WTC11 (cell line): ENCODE measurements at regions not wholly inside any gene's neighbourhood (a gene's known extent, or its start where the extent isn't known, plus 50 kb on each side); places are given as distances from the start of the nearest gene placed in this dataset.

ENCODE experiments used
- ATAC-seq: fragments of 200-7000 bp; cut with Tn5 transposase; 2 replicates; pipeline ENCODE4 v1.10.0; 2021; ENCODE audit warnings: mild to moderate bottlenecking, moderate library complexity
- CTCF ChIA-PET: fragments of 300-600 bp; sonication (Branson Sonifier 250); formaldehyde crosslinking; loops from one replicate; lab custom pipeline; 2021; ENCODE audit warnings: antibody characterized with exemption; lab: Charles Lee
- POLR2A ChIA-PET: fragments of 350-600 bp; sonication (Branson Sonifier 250); formaldehyde crosslinking; loops from one replicate; lab custom pipeline; 2021; ENCODE audit warnings: antibody characterized with exemption; lab: Charles Lee
- DNase-seq: peaks from one replicate; pipeline ENCODE4 v3.0.0; 2021; ENCODE audit warnings: low spot score
- H3K27ac Mint-ChIP-seq: 2 replicates; pipeline ENCODE4 v1.8.0; 2021; ENCODE audit warnings: mixed read lengths
- H3K27me3 Mint-ChIP-seq: 2 replicates; pipeline ENCODE4 v1.8.0; 2021; ENCODE audit warnings: low read depth, mild to moderate bottlenecking, moderate library complexity, mixed read lengths
- H3K36me3 Mint-ChIP-seq: 2 replicates; pipeline ENCODE4 v1.8.0; 2021; ENCODE audit warnings: mixed read lengths
- H3K4me1 Mint-ChIP-seq: 2 replicates; pipeline ENCODE4 v1.8.0; 2022; ENCODE audit warnings: mixed read lengths
- H3K4me3 Mint-ChIP-seq: 2 replicates; pipeline ENCODE4 v1.8.0; 2021; ENCODE audit warnings: mild to moderate bottlenecking, moderate library complexity, mixed read lengths
- H3K9me3 Mint-ChIP-seq: 2 replicates; pipeline ENCODE4 v1.8.0; 2021; ENCODE audit warnings: mixed read lengths
- AFF4 ChIP-seq: sonication (generic); formaldehyde crosslinking; IDR thresholded peaks from 2 replicates; pipeline ENCODE4 v1.8.1; 2023; ENCODE audit warnings: mild to moderate bottlenecking, missing genetic modification reagents, borderline replicate concordance
- ERG ChIP-seq: fragments of 250-450 bp; sonication (Bioruptor Pico); IDR thresholded peaks from 2 replicates; pipeline ENCODE4 v1.8.0; 2021; ENCODE audit warnings: mild to moderate bottlenecking
- ETV6 ChIP-seq: sonication (generic); formaldehyde crosslinking; IDR thresholded peaks from 2 replicates; pipeline ENCODE4 v1.8.1; 2022; ENCODE audit warnings: mild to moderate bottlenecking, missing genetic modification reagents
- GTF2I ChIP-seq: fragments of 250-450 bp; sonication (Bioruptor Pico); conservative IDR thresholded peaks from 2 replicates; pipeline ENCODE4 v1.4.0; 2021; ENCODE audit warnings: mild to moderate bottlenecking
- JUN ChIP-seq: sonication (generic); formaldehyde crosslinking; IDR thresholded peaks from 2 replicates; pipeline ENCODE4 v1.8.0; 2023; ENCODE audit warnings: mild to moderate bottlenecking, missing genetic modification reagents
- NFATC4 ChIP-seq: fragments of 250-450 bp; sonication (Bioruptor Pico); IDR thresholded peaks from 2 replicates; pipeline ENCODE4 v1.9.0; 2021; ENCODE audit warnings: mild to moderate bottlenecking
- NR3C1 ChIP-seq: sonication (generic); formaldehyde crosslinking; conservative IDR thresholded peaks from 2 replicates; pipeline ENCODE4 v1.8.1; 2023; ENCODE audit warnings: low read depth, mild to moderate bottlenecking, missing genetic modification reagents
- USF1 ChIP-seq: sonication (generic); formaldehyde crosslinking; IDR thresholded peaks from 2 replicates; pipeline ENCODE4 v1.8.0; 2022; ENCODE audit warnings: mild to moderate bottlenecking, missing genetic modification reagents
- ZBTB21 ChIP-seq: sonication (generic); formaldehyde crosslinking; IDR thresholded peaks from 2 replicates; pipeline ENCODE4 v1.8.1; 2023; ENCODE audit warnings: mild to moderate bottlenecking, missing genetic modification reagents, borderline replicate concordance
- ZBTB43 ChIP-seq: sonication (generic); formaldehyde crosslinking; IDR thresholded peaks from 2 replicates; pipeline ENCODE4 v1.8.1; 2023; ENCODE audit warnings: mild to moderate bottlenecking, missing genetic modification reagents
- ZMAT4 ChIP-seq: fragments of 250-450 bp; sonication (Bioruptor Pico); IDR thresholded peaks from 2 replicates; pipeline ENCODE4 v1.9.0; 2021; ENCODE audit warnings: mild to moderate bottlenecking
- ZNF138 ChIP-seq: sonication (generic); formaldehyde crosslinking; conservative IDR thresholded peaks from 2 replicates; pipeline ENCODE4 v1.8.1; 2022; ENCODE audit warnings: mild to moderate bottlenecking, moderate library complexity, missing genetic modification reagents
- ZNF219 ChIP-seq: sonication (generic); formaldehyde crosslinking; IDR thresholded peaks from 2 replicates; pipeline ENCODE4 v1.8.0; 2023; ENCODE audit warnings: missing genetic modification reagents, mild to moderate bottlenecking, borderline replicate concordance
- ZNF232 ChIP-seq: sonication (generic); formaldehyde crosslinking; IDR thresholded peaks from 2 replicates; pipeline ENCODE4 v1.8.0; 2022; ENCODE audit warnings: mild to moderate bottlenecking, missing genetic modification reagents
- ZNF416 ChIP-seq: fragments of 250-450 bp; sonication (Bioruptor Pico); IDR thresholded peaks from 2 replicates; pipeline ENCODE4 v1.9.0; 2021; ENCODE audit warnings: mild to moderate bottlenecking, inconsistent platforms
- ZNF532 ChIP-seq: fragments of 250-450 bp; sonication (Bioruptor Pico); IDR thresholded peaks from 2 replicates; pipeline ENCODE4 v1.9.0; 2021; ENCODE audit warnings: mild to moderate bottlenecking, borderline replicate concordance
- ZNF671 ChIP-seq: fragments of 250-450 bp; sonication (Bioruptor Pico); IDR thresholded peaks from 2 replicates; pipeline ENCODE4 v1.8.0; 2021; ENCODE audit warnings: mild to moderate bottlenecking
- TF ChIP-seq, protein P1 (sequence below): fragments of 250-450 bp; sonication (Bioruptor Pico); IDR thresholded peaks from 2 replicates; pipeline ENCODE4 v2.1.2; 2022; ENCODE audit warnings: mild to moderate bottlenecking, moderate library complexity
- TF ChIP-seq, protein P2 (sequence below): fragments of 200-600 bp; IDR thresholded peaks from 2 replicates; pipeline ENCODE4 v1.8.0; 2022; ENCODE audit warnings: antibody characterized with exemption

DNA sequence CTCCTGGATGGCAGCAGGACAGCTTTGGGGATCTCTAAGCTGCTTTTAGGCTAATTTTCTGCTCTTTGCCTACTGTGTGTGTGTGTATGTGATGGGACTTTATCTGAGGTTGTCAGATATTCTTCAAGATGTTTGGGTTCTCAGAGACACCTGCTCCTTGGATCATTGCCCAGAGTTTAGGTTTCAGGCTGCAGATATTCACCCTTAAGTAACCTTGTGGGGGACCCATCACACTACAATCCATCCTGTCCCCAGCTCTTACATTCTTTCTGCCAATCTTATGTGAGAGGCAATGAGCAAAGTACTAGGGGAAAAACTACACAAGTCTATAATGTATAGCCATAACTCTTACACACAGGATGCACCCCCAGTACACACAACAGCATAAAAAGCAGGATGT is 263.0 kb upstream of the ZWINT start (continued):
- no peak for TF ChIP-seq ZNF671
- TF ChIP-seq, protein P1, sequence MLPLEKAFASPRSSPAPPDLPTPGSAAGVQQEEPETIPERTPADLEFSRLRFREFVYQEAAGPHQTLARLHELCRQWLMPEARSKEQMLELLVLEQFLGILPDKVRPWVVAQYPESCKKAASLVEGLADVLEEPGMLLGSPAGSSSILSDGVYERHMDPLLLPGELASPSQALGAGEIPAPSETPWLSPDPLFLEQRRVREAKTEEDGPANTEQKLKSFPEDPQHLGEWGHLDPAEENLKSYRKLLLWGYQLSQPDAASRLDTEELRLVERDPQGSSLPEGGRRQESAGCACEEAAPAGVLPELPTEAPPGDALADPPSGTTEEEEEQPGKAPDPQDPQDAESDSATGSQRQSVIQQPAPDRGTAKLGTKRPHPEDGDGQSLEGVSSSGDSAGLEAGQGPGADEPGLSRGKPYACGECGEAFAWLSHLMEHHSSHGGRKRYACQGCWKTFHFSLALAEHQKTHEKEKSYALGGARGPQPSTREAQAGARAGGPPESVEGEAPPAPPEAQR, result no peak
- TF ChIP-seq USF1, result no peak
- no peak for TF ChIP-seq ZBTB21 (CRISPR knock-in tag)
- TF ChIP-seq NFATC4 (CRISPR knock-in tag), result no peak
- no peak for TF ChIP-seq ZNF416 (CRISPR knock-in tag)
- TF ChIP-seq JUN (CRISPR knock-in tag), result no peak
- no peak for TF ChIP-seq ZNF138 (CRISPR knock-in tag)
- TF ChIP-seq ERG, result no peak
- TF ChIP-seq, all 79 proteins: peak for 0

DNA sequence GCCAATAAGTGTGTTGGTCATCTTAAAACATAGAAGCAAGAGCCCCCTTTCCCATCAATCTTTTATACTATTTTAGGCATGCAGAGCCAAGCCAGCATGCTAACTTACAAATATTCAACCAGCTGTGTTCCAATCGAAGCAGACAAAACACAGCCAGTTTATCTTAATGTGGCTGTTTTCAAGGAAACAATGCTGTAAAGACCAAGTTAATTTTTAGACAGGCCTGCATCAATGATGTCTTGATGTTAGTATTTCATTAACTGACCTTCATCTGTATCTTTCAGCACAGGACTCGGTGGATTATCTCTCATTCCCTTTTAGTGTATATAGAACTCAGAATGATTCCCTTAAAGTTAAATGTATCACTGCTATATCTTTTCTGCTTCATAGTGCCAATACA is 262.0 kb upstream of the ZWINT start:
- Mint-ChIP-seq H3K36me3 (no peaks in the 10 kb centered on the region), H3K27ac (no peak overlapping the region), H3K27me3 (no peaks in the 10 kb centered on the region), H3K9me3 (peaks cover 3% of the 10 kb centered on the region; the same call in 1 of the 2 replicates), H3K4me1 (no peaks in the 10 kb centered on the region), H3K4me3 (no peak overlapping the region)
- DNase-seq (no peak), ATAC-seq (no peak)
- CTCF ChIA-PET, result no interaction called here
- POLR2A ChIA-PET, result no interaction called here
- no peak for TF ChIP-seq AFF4 (CRISPR knock-in tag)
- no peak for TF ChIP-seq ETV6 (CRISPR knock-in tag)
- TF ChIP-seq NR3C1 (CRISPR knock-in tag), result no peak
- no peak for TF ChIP-seq GTF2I (CRISPR knock-in tag)
- no peak for TF ChIP-seq ZBTB43 (CRISPR knock-in tag)
- no peak for TF ChIP-seq ZMAT4 (CRISPR knock-in tag)

DNA sequence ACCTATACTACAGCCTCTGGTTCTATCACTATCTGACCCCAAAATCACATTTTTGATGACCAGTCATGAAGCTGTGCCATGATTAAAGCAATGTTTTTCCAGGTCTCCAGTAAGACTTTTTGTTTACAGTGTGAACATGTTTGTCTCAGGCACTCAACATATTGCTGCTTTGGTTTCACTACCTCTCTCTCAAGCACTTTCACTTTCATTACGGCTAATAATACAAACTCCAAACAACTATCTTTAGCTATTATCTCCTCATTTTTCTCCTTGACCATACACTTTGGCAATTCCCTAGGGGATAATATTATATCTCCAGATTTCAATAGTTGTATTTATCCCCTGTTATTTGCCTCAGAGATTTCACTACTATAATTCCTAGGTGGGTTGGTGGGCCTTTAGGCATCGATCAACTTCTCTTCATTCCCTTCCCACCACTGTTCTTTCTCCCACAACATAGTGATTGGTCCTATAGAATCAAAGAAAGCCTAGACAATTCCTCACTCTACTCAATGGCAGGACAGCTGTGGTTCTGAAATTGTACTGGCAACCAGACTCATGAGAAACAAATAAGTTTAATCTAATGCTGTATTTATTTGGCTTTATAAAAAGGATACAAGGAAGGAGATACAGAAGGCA is 261.4 kb upstream of the ZWINT start:
- H3K4me3 Mint-ChIP-seq, result no peak overlapping the region
- H3K9me3 Mint-ChIP-seq, result peaks cover 3% of the 10 kb centered on the region; the same call in 1 of the 2 replicates
- DNase-seq (no peak), ATAC-seq (no peak)
- ChIA-PET POLR2A (no interaction called here), CTCF (no interaction called here)
- no peak overlapping the region for H3K27ac Mint-ChIP-seq
- H3K4me1 Mint-ChIP-seq, result no peaks in the 10 kb centered on the region
- no peaks in the 10 kb centered on the region for H3K27me3 Mint-ChIP-seq
- no peaks in the 10 kb centered on the region for H3K36me3 Mint-ChIP-seq
- TF ChIP-seq ETV6 (CRISPR knock-in tag) (no peak), ZNF232 (CRISPR knock-in tag) (no peak), ZNF219 (CRISPR knock-in tag) (no peak), ZNF532 (CRISPR knock-in tag) (no peak)
- TF ChIP-seq, protein P2, sequence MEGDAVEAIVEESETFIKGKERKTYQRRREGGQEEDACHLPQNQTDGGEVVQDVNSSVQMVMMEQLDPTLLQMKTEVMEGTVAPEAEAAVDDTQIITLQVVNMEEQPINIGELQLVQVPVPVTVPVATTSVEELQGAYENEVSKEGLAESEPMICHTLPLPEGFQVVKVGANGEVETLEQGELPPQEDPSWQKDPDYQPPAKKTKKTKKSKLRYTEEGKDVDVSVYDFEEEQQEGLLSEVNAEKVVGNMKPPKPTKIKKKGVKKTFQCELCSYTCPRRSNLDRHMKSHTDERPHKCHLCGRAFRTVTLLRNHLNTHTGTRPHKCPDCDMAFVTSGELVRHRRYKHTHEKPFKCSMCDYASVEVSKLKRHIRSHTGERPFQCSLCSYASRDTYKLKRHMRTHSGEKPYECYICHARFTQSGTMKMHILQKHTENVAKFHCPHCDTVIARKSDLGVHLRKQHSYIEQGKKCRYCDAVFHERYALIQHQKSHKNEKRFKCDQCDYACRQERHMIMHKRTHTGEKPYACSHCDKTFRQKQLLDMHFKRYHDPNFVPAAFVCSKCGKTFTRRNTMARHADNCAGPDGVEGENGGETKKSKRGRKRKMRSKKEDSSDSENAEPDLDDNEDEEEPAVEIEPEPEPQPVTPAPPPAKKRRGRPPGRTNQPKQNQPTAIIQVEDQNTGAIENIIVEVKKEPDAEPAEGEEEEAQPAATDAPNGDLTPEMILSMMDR, result no peak
